Muscle layer of duodenum (tissue), 2 donors: ENCODE measurements at regions not wholly inside any gene's neighbourhood (a gene's known extent, or its start where the extent isn't known, plus 50 kb on each side); places are given as distances from the start of the nearest gene placed in this dataset.

ENCODE experiments used
- H3K27ac ChIP-seq: one replicate; pipeline ENCODE4 v1.7.0; 2013; ENCODE audit warnings: mild to moderate bottlenecking, low read length
- H3K27me3 ChIP-seq: one replicate; pipeline ENCODE4 v1.7.0; 2013; ENCODE audit warnings: low read depth, mild to moderate bottlenecking, control low read depth, low read length
- H3K36me3 ChIP-seq, 2 donors: one replicate each; pipeline ENCODE4 v1.7.0; 2013; ENCODE audit warnings: low read length in 2 of 2, control low read depth in 1 of 2, mild to moderate bottlenecking in 1 of 2; ENCODE audit not compliant: insufficient read depth in 2 of 2, control insufficient read depth in 1 of 2
- H3K4me1 ChIP-seq, 2 donors: one replicate each; pipeline ENCODE4 v1.7.0; 2013; ENCODE audit warnings: low read length in 2 of 2, mild to moderate bottlenecking in 2 of 2, control low read depth in 1 of 2, moderate library complexity in 1 of 2; ENCODE audit not compliant: insufficient read depth in 2 of 2, control insufficient read depth in 1 of 2
- H3K4me3 ChIP-seq, 2 donors: one replicate each; pipeline ENCODE4 v1.7.0; 2013; ENCODE audit warnings: low read length in 2 of 2, low read depth in 1 of 2, mild to moderate bottlenecking in 1 of 2
- H3K9me3 ChIP-seq, 2 donors: one replicate each; pipeline ENCODE4 v1.7.0; 2013; ENCODE audit warnings: low read length in 2 of 2, control low read depth in 1 of 2, mild to moderate bottlenecking in 1 of 2; ENCODE audit not compliant: control insufficient read depth in 1 of 2
- donor health status: healthy.

DNA sequence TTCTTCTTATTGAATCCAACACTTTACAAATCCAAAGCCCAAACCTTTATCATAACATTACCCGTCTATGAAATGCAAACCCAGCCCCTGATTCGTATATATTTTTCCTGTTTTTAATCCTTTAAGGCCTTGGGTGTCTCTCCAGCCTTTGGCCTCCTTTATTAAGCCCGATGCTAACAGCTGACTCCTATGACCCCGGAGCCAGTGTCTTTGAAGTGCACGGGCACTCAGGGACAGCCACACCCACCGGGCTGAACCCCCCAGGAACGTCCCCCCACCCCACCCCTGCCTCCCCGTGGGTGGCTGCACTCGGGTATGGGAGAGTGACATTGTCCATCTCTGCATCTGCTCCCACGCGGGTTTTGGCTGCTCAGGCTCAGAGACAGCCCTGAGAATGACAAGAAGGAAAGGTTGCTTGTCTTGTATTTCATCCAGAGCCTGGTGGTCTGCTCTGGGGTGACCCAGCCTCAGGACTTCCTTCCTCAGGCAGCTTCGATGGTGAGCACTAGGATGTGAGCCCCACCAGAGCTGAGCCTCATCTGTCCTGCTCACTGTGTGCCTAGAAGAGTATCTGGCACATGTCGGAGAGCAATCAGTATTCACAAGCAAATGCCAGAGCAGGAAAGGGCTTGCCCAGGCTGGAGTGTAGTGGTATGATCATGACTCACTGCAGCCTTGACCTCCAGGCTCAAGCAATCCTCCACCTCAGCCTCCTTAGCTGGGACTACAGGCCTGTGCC, 210.4 kb downstream of the SKIDA1 start:
- Histone ChIP-seq H3K27ac (no peak overlapping the region), H3K4me3 (peak overlapping the region in 1 of 2 donors; percentile 24), H3K4me1 (peaks cover 6 to 22% of the 10 kb centered on the region in 2 donors), H3K27me3 (no peaks in the 10 kb centered on the region), H3K9me3 (no peaks in the 10 kb centered on the region), H3K36me3 (no peaks in the 10 kb centered on the region)

DNA sequence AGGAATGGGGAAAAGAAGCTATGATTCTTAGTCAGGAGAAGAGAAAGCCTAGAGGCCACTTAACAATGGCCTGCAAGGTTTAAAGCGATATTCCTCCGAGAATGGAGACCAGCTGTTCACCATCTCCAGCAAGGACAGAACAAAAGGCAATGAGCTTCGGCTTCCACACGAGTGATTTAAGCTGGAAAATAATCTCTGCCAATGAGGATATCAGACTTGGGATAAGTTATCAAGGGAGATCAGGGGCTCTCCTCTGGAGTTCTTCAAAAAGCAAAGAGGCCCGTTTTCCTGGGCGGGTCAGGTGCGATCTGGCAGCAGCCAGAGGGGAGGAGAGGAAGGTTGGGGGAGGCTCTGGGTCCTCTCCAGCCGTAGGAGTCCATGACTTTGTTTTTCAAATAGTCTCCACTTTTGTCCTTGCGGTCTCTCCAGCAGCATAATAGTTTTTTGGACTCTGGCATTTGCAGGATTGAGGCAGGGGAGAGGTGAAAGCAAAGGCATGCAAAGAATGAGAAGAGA, 211.3 kb downstream of the SKIDA1 start:
- Histone ChIP-seq H3K27me3 (no peaks in the 10 kb centered on the region), H3K4me1 (peaks cover 6 to 22% of the 10 kb centered on the region in 2 donors), H3K36me3 (no peaks in the 10 kb centered on the region), H3K4me3 (no peak overlapping the region), H3K27ac (no peak overlapping the region), H3K9me3 (no peaks in the 10 kb centered on the region)

- Histone ChIP-seq H3K4me1 (peaks cover 6 to 22% of the 10 kb centered on the region in 2 donors), H3K9me3 (no peaks in the 10 kb centered on the region), H3K36me3 (no peaks in the 10 kb centered on the region), H3K27ac (no peak overlapping the region), H3K27me3 (no peaks in the 10 kb centered on the region), H3K4me3 (no peak overlapping the region)
Observed at GRCh38 chr10:21313691-21314090, 211.8 kb downstream of the SKIDA1 start.

DNA sequence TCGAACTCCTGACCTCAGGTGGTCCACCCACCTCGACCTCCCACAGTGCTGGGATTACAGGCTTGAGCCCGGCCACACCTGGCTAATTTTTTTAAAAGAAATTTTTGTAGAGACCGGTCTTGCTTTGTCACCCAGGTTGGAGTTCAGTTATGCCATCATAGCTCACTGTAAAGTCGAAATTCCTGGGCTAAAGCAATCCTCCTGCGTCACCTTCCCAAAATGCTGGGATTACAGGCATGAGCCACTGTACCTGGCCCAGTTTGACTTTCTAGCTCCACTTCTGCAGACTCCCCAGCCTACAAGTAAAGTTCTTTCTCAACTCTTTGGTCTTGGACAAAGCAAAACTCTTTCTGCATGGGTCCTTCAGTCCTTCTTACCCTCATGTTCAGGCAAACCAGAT, 214.1 kb downstream of the SKIDA1 start:
- no peaks in the 10 kb centered on the region for H3K36me3 ChIP-seq
- no peaks in the 10 kb centered on the region for H3K9me3 ChIP-seq
- no peaks in the 10 kb centered on the region for H3K27me3 ChIP-seq
- H3K4me1 ChIP-seq: peaks cover 6 to 22% of the 10 kb centered on the region in 2 donors
- H3K27ac ChIP-seq: no peak overlapping the region
- no peak overlapping the region for H3K4me3 ChIP-seq

- Histone ChIP-seq H3K27me3 (no peaks in the 10 kb centered on the region), H3K4me3 (no peak overlapping the region), H3K4me1 (peaks cover 3 to 6% of the 10 kb centered on the region in 2 donors), H3K9me3 (no peaks in the 10 kb centered on the region), H3K36me3 (no peaks in the 10 kb centered on the region), H3K27ac (no peak overlapping the region)
Observed at GRCh38 chr10:21309427-21309826, 216.1 kb downstream of the SKIDA1 start.

- Histone ChIP-seq H3K27me3 (no peaks in the 10 kb centered on the region), H3K9me3 (no peaks in the 10 kb centered on the region), H3K4me1 (peaks cover 0 to under 1% of the 10 kb centered on the region in 2 donors), H3K4me3 (no peak overlapping the region), H3K27ac (no peak overlapping the region), H3K36me3 (no peaks in the 10 kb centered on the region)
Observed at GRCh38 chr10:21308946-21309345, 216.5 kb downstream of the SKIDA1 start.

- H3K9me3 ChIP-seq: no peaks in the 10 kb centered on the region
- no peak overlapping the region for H3K4me3 ChIP-seq
- H3K4me1 ChIP-seq: no peaks in the 10 kb centered on the region
- no peak overlapping the region for H3K27ac ChIP-seq
- no peaks in the 10 kb centered on the region for H3K36me3 ChIP-seq
- H3K27me3 ChIP-seq: no peaks in the 10 kb centered on the region
Observed at GRCh38 chr10:21308018-21308417, 217.5 kb downstream of the SKIDA1 start.

- Histone ChIP-seq H3K27me3 (no peaks in the 10 kb centered on the region), H3K4me3 (no peak overlapping the region), H3K4me1 (no peaks in the 10 kb centered on the region), H3K36me3 (no peaks in the 10 kb centered on the region), H3K9me3 (no peaks in the 10 kb centered on the region), H3K27ac (no peak overlapping the region)
Observed at GRCh38 chr10:21304608-21305007, 220.9 kb downstream of the SKIDA1 start.

- H3K27ac ChIP-seq: no peak overlapping the region
- no peaks in the 10 kb centered on the region for H3K9me3 ChIP-seq
- H3K4me3 ChIP-seq: no peak overlapping the region
- H3K27me3 ChIP-seq: no peaks in the 10 kb centered on the region
- no peaks in the 10 kb centered on the region for H3K4me1 ChIP-seq
- no peaks in the 10 kb centered on the region for H3K36me3 ChIP-seq
Observed at GRCh38 chr10:21304198-21304597, 221.3 kb downstream of the SKIDA1 start.

GRCh38 chr10:21300551-21300950, 224.9 kb downstream of the SKIDA1 start:
- no peaks in the 10 kb centered on the region for H3K36me3 ChIP-seq

DNA sequence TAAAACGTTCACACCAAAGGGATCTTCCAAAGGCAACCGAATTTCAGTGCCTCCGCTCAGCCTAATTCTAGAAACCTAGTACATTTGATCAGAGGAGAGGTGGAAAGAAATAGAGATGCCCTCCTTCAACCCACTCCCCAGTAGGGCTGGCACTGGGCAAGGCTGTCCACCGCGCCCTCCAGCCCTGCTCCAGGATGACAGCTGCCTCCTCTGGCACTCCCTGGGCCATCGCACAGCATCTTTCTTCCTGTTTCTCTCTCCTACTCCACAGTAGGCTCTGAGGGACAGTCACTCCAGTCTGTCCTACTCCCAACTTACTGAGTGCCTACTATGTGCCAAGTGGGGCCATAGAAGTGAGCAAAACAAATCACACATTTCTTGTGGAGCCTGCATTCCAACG, 226.2 kb downstream of the SKIDA1 start:
- H3K36me3 ChIP-seq: no peaks in the 10 kb centered on the region
- no peak overlapping the region for H3K4me3 ChIP-seq
- H3K27ac ChIP-seq: no peak overlapping the region
- no peaks in the 10 kb centered on the region for H3K9me3 ChIP-seq
- no peaks in the 10 kb centered on the region for H3K4me1 ChIP-seq
- H3K27me3 ChIP-seq: no peaks in the 10 kb centered on the region

More at GRCh38 chr10:21300551-21300950, 224.9 kb downstream of the SKIDA1 start:
- H3K27ac ChIP-seq: no peak overlapping the region
- no peak overlapping the region for H3K4me3 ChIP-seq
- no peaks in the 10 kb centered on the region for H3K9me3 ChIP-seq
- H3K27me3 ChIP-seq: no peaks in the 10 kb centered on the region
- no peaks in the 10 kb centered on the region for H3K4me1 ChIP-seq

GRCh38 chr10:21298701-21299100, 226.8 kb downstream of the SKIDA1 start:
- Histone ChIP-seq H3K4me3 (no peak overlapping the region), H3K4me1 (peaks cover 0 to under 1% of the 10 kb centered on the region in 2 donors), H3K27ac (no peak overlapping the region), H3K9me3 (no peaks in the 10 kb centered on the region), H3K27me3 (no peaks in the 10 kb centered on the region), H3K36me3 (no peaks in the 10 kb centered on the region)
